Kidney epithelial cell (primary cell): ENCODE measurements at regions not wholly inside any gene's neighbourhood (a gene's known extent, or its start where the extent isn't known, plus 50 kb on each side); places are given as distances from the start of the nearest gene placed in this dataset.

Experiments
- DNase-seq: peaks from one replicate; pipeline ENCODE4 v3.0.0-alpha.2; 2010; ENCODE audit warnings: low read depth
- H3K27me3 ChIP-seq: 2 replicates; pipeline ENCODE4 v1.6.0; 2011; ENCODE audit warnings: low read length; ENCODE audit not compliant: control insufficient read depth, insufficient read depth
- H3K36me3 ChIP-seq: 2 replicates; pipeline ENCODE4 v1.5.1; 2011; ENCODE audit warnings: low read length; ENCODE audit not compliant: control insufficient read depth, insufficient read depth
- H3K4me3 ChIP-seq: 2 replicates; pipeline ENCODE4 v1.5.1; 2011; ENCODE audit warnings: low read depth, mild to moderate bottlenecking, control low read depth, low read length
- CTCF ChIP-seq: IDR thresholded peaks from 2 replicates; pipeline ENCODE4 v1.5.1; 2011; ENCODE audit warnings: mild to moderate bottlenecking, moderate library complexity, low read length, control low read depth, inconsistent platforms; ENCODE audit not compliant: insufficient read depth, poor library complexity, severe bottlenecking

- no peak for TF ChIP-seq CTCF
- no peak for DNase-seq
- no peak overlapping the region for H3K4me3 ChIP-seq
- no peaks in the 10 kb centered on the region for H3K27me3 ChIP-seq
- H3K36me3 ChIP-seq = no peaks in the 10 kb centered on the region
Observed at GRCh38 chr2:129267559-129267958, 711.9 kb upstream of the RAB6C start.

DNA sequence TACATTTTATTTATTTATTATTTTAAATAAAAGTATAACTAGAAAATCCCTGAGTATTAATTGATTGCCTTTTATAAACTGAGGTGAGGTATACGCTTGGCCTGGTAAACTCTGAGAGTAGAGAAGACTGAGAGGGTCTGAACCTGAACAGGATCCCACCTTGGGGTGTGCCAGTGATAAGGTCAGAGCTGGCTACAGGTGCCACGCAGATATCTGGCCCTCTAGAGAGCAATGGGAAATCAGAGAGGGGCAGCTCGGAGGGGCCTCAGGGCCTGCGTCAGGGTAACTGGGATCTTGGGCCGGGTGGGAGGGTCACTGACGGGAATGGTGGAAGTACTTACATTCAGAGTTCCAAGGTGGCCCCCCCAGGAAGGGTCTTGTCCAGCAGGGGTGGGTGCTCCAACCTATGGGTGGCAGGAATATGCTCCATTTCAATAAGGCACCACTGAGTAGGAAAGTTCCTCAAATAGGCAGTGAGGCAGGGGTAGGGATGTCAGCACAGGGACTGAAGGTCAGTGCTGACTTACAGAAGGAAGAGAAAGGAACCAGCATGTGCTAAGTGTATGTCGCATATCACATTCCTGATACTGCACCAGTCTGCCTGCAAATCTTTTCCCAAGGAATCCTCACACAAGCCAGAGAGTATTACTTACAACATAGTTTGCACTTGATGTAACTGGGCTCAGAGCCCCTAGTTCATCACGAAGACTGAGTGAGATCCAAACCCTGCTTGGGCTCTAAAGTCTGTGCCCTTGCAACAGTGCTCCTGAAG, 706.0 kb upstream of the RAB6C start:
- no peaks in the 10 kb centered on the region for H3K27me3 ChIP-seq
- no peak for DNase-seq
- no peaks in the 10 kb centered on the region for H3K36me3 ChIP-seq
- no peak for TF ChIP-seq CTCF
- no peak overlapping the region for H3K4me3 ChIP-seq

DNA sequence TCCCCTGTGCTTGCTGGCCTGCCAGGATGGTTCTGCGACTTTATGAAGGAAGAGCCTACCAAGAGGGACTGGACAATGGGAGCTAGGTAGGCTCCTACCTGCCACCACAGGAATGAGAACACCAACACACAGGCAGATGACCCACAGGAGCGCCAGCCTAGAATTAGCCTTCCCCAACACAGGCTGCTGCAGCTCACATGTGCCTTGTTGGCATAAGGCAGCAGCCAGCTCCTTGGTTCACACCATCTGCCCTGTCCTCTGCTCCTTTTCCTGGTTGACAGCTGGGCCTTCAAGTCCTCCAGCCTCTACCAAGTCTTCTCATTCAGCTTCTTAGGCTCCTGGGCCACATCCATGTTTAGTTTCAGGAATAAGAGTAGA, 705.4 kb upstream of the RAB6C start:
- no peak for DNase-seq
- no peaks in the 10 kb centered on the region for H3K27me3 ChIP-seq
- no peak for TF ChIP-seq CTCF
- H3K36me3 ChIP-seq = no peaks in the 10 kb centered on the region
- H3K4me3 ChIP-seq = no peak overlapping the region

DNA sequence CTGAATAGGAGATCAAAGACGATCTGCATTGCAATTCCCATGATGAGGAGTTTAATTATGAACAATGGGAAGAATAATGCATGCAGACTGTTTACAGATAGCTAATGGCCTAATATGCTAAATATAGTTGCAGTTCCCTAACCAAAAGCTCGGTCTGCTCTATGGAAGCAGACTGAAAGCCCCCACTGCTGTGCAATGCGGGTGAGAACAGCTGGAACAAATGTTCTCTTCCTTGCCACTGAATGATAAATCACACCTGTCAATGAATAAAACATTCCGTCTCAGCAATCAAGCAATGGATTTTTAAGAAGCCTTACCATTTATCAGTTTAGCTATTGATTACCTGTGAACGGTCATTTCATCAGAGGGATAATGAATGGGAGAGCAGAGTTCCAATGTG, 704.5 kb upstream of the RAB6C start:
- Histone ChIP-seq H3K27me3 (no peaks in the 10 kb centered on the region), H3K36me3 (no peaks in the 10 kb centered on the region), H3K4me3 (no peak overlapping the region)
- DNase-seq = no peak
- TF ChIP-seq CTCF = no peak

DNA sequence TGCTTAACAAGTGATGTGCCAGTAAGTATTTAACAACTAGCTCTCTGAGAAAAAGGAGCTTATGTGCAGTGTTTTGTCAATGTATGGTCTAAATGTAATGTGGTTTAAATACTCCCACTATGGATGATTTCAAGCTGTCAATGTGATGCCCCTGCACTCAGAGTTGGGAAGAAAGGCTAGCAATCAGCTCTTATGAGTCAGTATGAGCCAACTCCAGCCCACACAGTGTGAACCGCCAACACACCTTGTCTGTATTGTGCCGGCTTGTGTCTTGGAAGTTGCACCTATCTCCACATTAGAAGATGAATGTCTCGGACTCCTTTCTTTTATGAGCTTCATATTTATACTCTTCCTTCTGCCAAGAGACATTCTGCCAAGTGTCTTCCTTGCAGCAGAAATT, 703.8 kb upstream of the RAB6C start:
- H3K27me3 ChIP-seq = no peaks in the 10 kb centered on the region
- TF ChIP-seq CTCF = no peak
- DNase-seq = no peak
- no peak overlapping the region for H3K4me3 ChIP-seq
- H3K36me3 ChIP-seq = no peaks in the 10 kb centered on the region

GRCh38 chr2:129276978-129277584, 702.4 kb upstream of the RAB6C start:
- no peaks in the 10 kb centered on the region for H3K27me3 ChIP-seq
- no peak for DNase-seq
- H3K36me3 ChIP-seq = no peaks in the 10 kb centered on the region
- H3K4me3 ChIP-seq = no peak overlapping the region
- TF ChIP-seq CTCF = no peak
